WTC11 (cell line): ENCODE measurements at regions not wholly inside any gene's neighbourhood (a gene's known extent, or its start where the extent isn't known, plus 50 kb on each side); places are given as distances from the start of the nearest gene placed in this dataset.

Experiments
- ATAC-seq: fragments of 200-7000 bp; cut with Tn5 transposase; 2 replicates; pipeline ENCODE4 v1.10.0; 2021; ENCODE audit warnings: mild to moderate bottlenecking, moderate library complexity
- CTCF ChIA-PET: fragments of 300-600 bp; sonication (Branson Sonifier 250); formaldehyde crosslinking; loops from one replicate; lab custom pipeline; 2021; ENCODE audit warnings: antibody characterized with exemption; lab: Charles Lee
- POLR2A ChIA-PET: fragments of 350-600 bp; sonication (Branson Sonifier 250); formaldehyde crosslinking; loops from one replicate; lab custom pipeline; 2021; ENCODE audit warnings: antibody characterized with exemption; lab: Charles Lee
- DNase-seq: peaks from one replicate; pipeline ENCODE4 v3.0.0; 2021; ENCODE audit warnings: low spot score
- H3K27ac Mint-ChIP-seq: 2 replicates; pipeline ENCODE4 v1.8.0; 2021; ENCODE audit warnings: mixed read lengths
- H3K27me3 Mint-ChIP-seq: 2 replicates; pipeline ENCODE4 v1.8.0; 2021; ENCODE audit warnings: low read depth, mild to moderate bottlenecking, moderate library complexity, mixed read lengths
- H3K36me3 Mint-ChIP-seq: 2 replicates; pipeline ENCODE4 v1.8.0; 2021; ENCODE audit warnings: mixed read lengths
- H3K4me1 Mint-ChIP-seq: 2 replicates; pipeline ENCODE4 v1.8.0; 2022; ENCODE audit warnings: mixed read lengths
- H3K4me3 Mint-ChIP-seq: 2 replicates; pipeline ENCODE4 v1.8.0; 2021; ENCODE audit warnings: mild to moderate bottlenecking, moderate library complexity, mixed read lengths
- H3K9me3 Mint-ChIP-seq: 2 replicates; pipeline ENCODE4 v1.8.0; 2021; ENCODE audit warnings: mixed read lengths
- AR ChIP-seq: fragments of 250-450 bp; sonication (Bioruptor Pico); IDR thresholded peaks from 2 replicates; pipeline ENCODE4 v1.9.0; 2021; ENCODE audit warnings: mild to moderate bottlenecking
- ATF3 ChIP-seq: sonication (generic); formaldehyde crosslinking; conservative IDR thresholded peaks from 2 replicates; pipeline ENCODE4 v1.8.1; 2022; ENCODE audit warnings: mild to moderate bottlenecking, missing genetic modification reagents
- CBFB ChIP-seq: sonication (generic); formaldehyde crosslinking; IDR thresholded peaks from 2 replicates; pipeline ENCODE4 v1.8.1; 2022; ENCODE audit warnings: mild to moderate bottlenecking, low read depth, missing genetic modification reagents
- CREM ChIP-seq: sonication (generic); formaldehyde crosslinking; IDR thresholded peaks from 2 replicates; pipeline ENCODE4 v1.8.1; 2022; ENCODE audit warnings: mild to moderate bottlenecking, missing genetic modification reagents, moderate library complexity
- FOXP4 ChIP-seq: sonication (generic); formaldehyde crosslinking; IDR thresholded peaks from 2 replicates; pipeline ENCODE4 v1.8.0; 2022; ENCODE audit warnings: mild to moderate bottlenecking, missing genetic modification reagents
- JUN ChIP-seq: sonication (generic); formaldehyde crosslinking; IDR thresholded peaks from 2 replicates; pipeline ENCODE4 v1.8.0; 2023; ENCODE audit warnings: mild to moderate bottlenecking, missing genetic modification reagents
- NFATC4 ChIP-seq: fragments of 250-450 bp; sonication (Bioruptor Pico); IDR thresholded peaks from 2 replicates; pipeline ENCODE4 v1.9.0; 2021; ENCODE audit warnings: mild to moderate bottlenecking
- PRRX2 ChIP-seq: fragments of 250-450 bp; sonication (Bioruptor Pico); IDR thresholded peaks from 2 replicates; pipeline ENCODE4 v1.8.0; 2021; ENCODE audit warnings: mild to moderate bottlenecking
- ZNF317 ChIP-seq: sonication (generic); formaldehyde crosslinking; IDR thresholded peaks from 2 replicates; pipeline ENCODE4 v1.8.1; 2023; ENCODE audit warnings: low read depth, mild to moderate bottlenecking, moderate library complexity, missing genetic modification reagents, borderline replicate concordance
- ZNF416 ChIP-seq: fragments of 250-450 bp; sonication (Bioruptor Pico); IDR thresholded peaks from 2 replicates; pipeline ENCODE4 v1.9.0; 2021; ENCODE audit warnings: mild to moderate bottlenecking, inconsistent platforms
- ZSCAN18 ChIP-seq: fragments of 250-450 bp; sonication (Bioruptor Pico); IDR thresholded peaks from 2 replicates; pipeline ENCODE4 v2.1.2; 2022; ENCODE audit warnings: mild to moderate bottlenecking, moderate library complexity
- TF ChIP-seq, protein P1 (sequence below): sonication (generic); formaldehyde crosslinking; conservative IDR thresholded peaks from 2 replicates; pipeline ENCODE4 v1.8.1; 2023; ENCODE audit warnings: mild to moderate bottlenecking, low read depth, missing genetic modification reagents, moderate library complexity
- TF ChIP-seq, protein P2 (sequence below): fragments of 250-450 bp; sonication (Bioruptor Pico); conservative IDR thresholded peaks from 2 replicates; pipeline ENCODE4 v1.9.0; 2021; ENCODE audit warnings: mild to moderate bottlenecking

GRCh38 chr9:7542693-7543092, 256.9 kb downstream of the DMAC1 start:
- ATAC-seq (peak; percentile 87), DNase-seq (no peak)
- CTCF ChIA-PET: no interaction called here
- Mint-ChIP-seq H3K27ac (no peak overlapping the region; the same call in 1 of the 2 replicates), H3K4me3 (no peak overlapping the region), H3K9me3 (no peaks in the 10 kb centered on the region), H3K36me3 (no peaks in the 10 kb centered on the region), H3K4me1 (peaks cover 18% of the 10 kb centered on the region), H3K27me3 (no peaks in the 10 kb centered on the region)
- POLR2A ChIA-PET: no interaction called here
- TF ChIP-seq ZSCAN18 (CRISPR knock-in tag): no peak
- TF ChIP-seq ZNF416 (CRISPR knock-in tag): no peak
- TF ChIP-seq CBFB (CRISPR knock-in tag): no peak

DNA sequence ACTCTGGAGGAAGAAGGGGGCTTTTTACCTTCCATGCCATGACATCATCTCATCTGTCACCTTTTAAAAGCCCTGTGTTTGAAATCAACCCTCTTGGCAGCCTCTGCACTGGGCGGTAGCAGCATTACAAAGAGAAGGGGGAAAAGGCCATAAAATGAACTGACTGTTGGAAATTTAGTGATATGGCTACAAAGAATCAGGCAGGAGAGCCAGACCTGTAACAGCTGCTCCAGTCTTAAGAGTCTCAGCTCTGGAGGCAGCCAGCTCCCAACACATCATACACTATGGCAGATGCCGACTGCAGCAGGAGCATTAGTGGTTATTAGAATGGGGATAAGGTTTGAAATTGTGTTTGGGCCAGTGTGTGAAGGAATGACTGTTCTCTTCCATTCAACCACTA, 257.5 kb downstream of the DMAC1 start:
- H3K27ac Mint-ChIP-seq: no peak overlapping the region
- H3K9me3 Mint-ChIP-seq: no peaks in the 10 kb centered on the region
- no peaks in the 10 kb centered on the region for H3K27me3 Mint-ChIP-seq
- no peaks in the 10 kb centered on the region for H3K36me3 Mint-ChIP-seq
- ATAC-seq (peak; percentile 38), DNase-seq (no peak)
- peaks cover 18% of the 10 kb centered on the region for H3K4me1 Mint-ChIP-seq
- no peak overlapping the region for H3K4me3 Mint-ChIP-seq
- TF ChIP-seq JUN (CRISPR knock-in tag) (no peak), ATF3 (CRISPR knock-in tag) (no peak), NFATC4 (CRISPR knock-in tag) (no peak), AR (CRISPR knock-in tag) (no peak), FOXP4 (CRISPR knock-in tag) (no peak), PRRX2 (CRISPR knock-in tag) (no peak), ZNF317 (CRISPR knock-in tag) (no peak), CREM (CRISPR knock-in tag) (no peak)
- TF ChIP-seq, protein P1, sequence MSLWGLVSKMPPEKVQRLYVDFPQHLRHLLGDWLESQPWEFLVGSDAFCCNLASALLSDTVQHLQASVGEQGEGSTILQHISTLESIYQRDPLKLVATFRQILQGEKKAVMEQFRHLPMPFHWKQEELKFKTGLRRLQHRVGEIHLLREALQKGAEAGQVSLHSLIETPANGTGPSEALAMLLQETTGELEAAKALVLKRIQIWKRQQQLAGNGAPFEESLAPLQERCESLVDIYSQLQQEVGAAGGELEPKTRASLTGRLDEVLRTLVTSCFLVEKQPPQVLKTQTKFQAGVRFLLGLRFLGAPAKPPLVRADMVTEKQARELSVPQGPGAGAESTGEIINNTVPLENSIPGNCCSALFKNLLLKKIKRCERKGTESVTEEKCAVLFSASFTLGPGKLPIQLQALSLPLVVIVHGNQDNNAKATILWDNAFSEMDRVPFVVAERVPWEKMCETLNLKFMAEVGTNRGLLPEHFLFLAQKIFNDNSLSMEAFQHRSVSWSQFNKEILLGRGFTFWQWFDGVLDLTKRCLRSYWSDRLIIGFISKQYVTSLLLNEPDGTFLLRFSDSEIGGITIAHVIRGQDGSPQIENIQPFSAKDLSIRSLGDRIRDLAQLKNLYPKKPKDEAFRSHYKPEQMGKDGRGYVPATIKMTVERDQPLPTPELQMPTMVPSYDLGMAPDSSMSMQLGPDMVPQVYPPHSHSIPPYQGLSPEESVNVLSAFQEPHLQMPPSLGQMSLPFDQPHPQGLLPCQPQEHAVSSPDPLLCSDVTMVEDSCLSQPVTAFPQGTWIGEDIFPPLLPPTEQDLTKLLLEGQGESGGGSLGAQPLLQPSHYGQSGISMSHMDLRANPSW (CRISPR knock-in tag): no peak
- TF ChIP-seq, protein P2, sequence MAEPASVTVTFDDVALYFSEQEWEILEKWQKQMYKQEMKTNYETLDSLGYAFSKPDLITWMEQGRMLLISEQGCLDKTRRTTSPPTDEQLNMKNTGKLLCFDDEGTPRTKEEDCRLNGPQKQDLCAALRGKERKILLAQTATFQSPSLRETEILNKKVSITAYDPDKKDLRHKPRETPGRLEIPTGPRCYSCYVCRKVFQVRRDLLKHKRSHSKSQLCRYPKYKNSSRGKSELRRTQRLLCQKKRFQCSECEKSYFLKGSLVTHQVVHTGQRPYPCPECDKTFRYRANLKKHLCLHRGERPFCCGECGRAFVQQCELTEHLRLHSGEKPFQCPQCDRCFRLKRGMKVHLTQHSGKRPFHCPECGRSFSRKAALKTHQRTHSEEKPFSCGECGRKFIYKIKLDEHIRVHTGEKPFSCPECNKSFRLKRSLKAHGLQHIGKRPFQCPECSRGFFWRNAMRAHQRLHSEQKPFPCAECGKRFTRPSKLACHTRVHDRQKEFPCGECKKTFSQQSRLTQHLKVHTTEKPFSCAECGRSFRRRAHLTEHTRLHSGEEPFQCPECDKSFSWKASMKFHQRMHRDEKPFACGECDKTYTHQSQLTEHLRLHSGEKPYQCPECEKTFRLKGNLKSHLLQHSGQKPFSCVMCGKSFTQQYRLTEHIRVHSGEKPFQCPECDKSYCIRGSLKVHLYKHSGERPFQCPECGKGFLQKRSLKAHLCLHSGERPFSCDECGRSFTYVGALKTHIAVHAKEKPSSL: no peak
- ChIA-PET CTCF (interaction anchor here (0.8 kb wide), 1 partner anchor 140 kb away, joined by 4 read pairs; no protein-coding TSS in a partner anchor), POLR2A (no interaction called here)
